ENCODE measurements at regions not wholly inside any gene's neighbourhood (a gene's known extent, or its start where the extent isn't known, plus 50 kb on each side); places are given as distances from the start of the nearest gene placed in this dataset.

- ATAC-seq (no peak), DNase-seq (no peak)
- 85% methylated on average over 17 of the region's 17 CpGs for WGBS
- Histone ChIP-seq H3K27ac (ENCODE audit: low read length) (no peak overlapping the region), H3K27me3 (ENCODE audit: control insufficient read depth, insufficient read depth) (no peaks in the 10 kb centered on the region), H3K4me3 (ENCODE audit: low read length) (no peak overlapping the region), H3K9me3 (ENCODE audit: control insufficient read depth, low read length) (no peaks in the 10 kb centered on the region), H3K4me1 (ENCODE audit: control insufficient read depth, insufficient read depth, low read length) (peaks cover 6% of the 10 kb centered on the region)
- intact Hi-C loops (cut with DNase I), result loop anchor here in 1 of 4 donors (10.0 kb wide), 1 partner anchor 173 kb away; no protein-coding TSS in a partner anchor
Observed at GRCh38 chr3:193791041-193792032, 198.3 kb downstream of the OPA1 start.

GRCh38 chr3:193793123-193793522 is 200.1 kb downstream of the OPA1 start:
- H3K4me3 ChIP-seq (ENCODE audit: low read length), result no peak overlapping the region
- intact Hi-C loops (cut with DNase I), result loop anchor here in 1 of 4 donors (10.0 kb wide), 1 partner anchor 172 kb away; no protein-coding TSS in a partner anchor
- ATAC-seq, result no peak
- WGBS, result 87% methylated on average over 7 of the region's 7 CpGs
- H3K4me1 ChIP-seq (ENCODE audit: control insufficient read depth, insufficient read depth, low read length), result peaks cover 6% of the 10 kb centered on the region
- no peaks in the 10 kb centered on the region for H3K9me3 ChIP-seq (ENCODE audit: control insufficient read depth, low read length)
- no peak for DNase-seq
- no peaks in the 10 kb centered on the region for H3K27me3 ChIP-seq (ENCODE audit: control insufficient read depth, insufficient read depth)
- no peak overlapping the region for H3K27ac ChIP-seq (ENCODE audit: low read length)

GRCh38 chr3:193794002-193794881 is 201.2 kb downstream of the OPA1 start:
- 38% methylated on average over 11 of the region's 11 CpGs for WGBS
- Histone ChIP-seq H3K4me1 (ENCODE audit: control insufficient read depth, insufficient read depth, low read length) (peaks cover 3% of the 10 kb centered on the region), H3K27me3 (ENCODE audit: control insufficient read depth, insufficient read depth) (no peaks in the 10 kb centered on the region), H3K27ac (ENCODE audit: low read length) (no peak overlapping the region), H3K9me3 (ENCODE audit: control insufficient read depth, low read length) (no peaks in the 10 kb centered on the region), H3K4me3 (ENCODE audit: low read length) (no peak overlapping the region)
- peak in 2 of 3 donors; percentile 37 to 68 for DNase-seq
- intact Hi-C loops (cut with DNase I), result loop anchor here in 1 of 4 donors (10.0 kb wide), 1 partner anchor 171 kb away; no protein-coding TSS in a partner anchor
- peak; percentile 70 to 84 for ATAC-seq

- no peak for ATAC-seq
- intact Hi-C loops (cut with DNase I), result loop anchor here in 1 of 4 donors (10.0 kb wide), 1 partner anchor 170 kb away; no protein-coding TSS in a partner anchor
- WGBS, result 81% methylated on average over 12 of the region's 12 CpGs
- Histone ChIP-seq H3K27ac (ENCODE audit: low read length) (no peak overlapping the region), H3K4me3 (ENCODE audit: low read length) (no peak overlapping the region), H3K27me3 (ENCODE audit: control insufficient read depth, insufficient read depth) (no peaks in the 10 kb centered on the region), H3K4me1 (ENCODE audit: control insufficient read depth, insufficient read depth, low read length) (peaks cover 3% of the 10 kb centered on the region), H3K9me3 (ENCODE audit: control insufficient read depth, low read length) (no peaks in the 10 kb centered on the region)
- DNase-seq, result no peak
Observed at GRCh38 chr3:193795062-193795690, 202.2 kb downstream of the OPA1 start.

- no peak overlapping the region for H3K27ac ChIP-seq (ENCODE audit: low read length)
- ATAC-seq, result no peak
- WGBS, result 97% methylated on average over 10 of the region's 10 CpGs
- no peak overlapping the region for H3K4me3 ChIP-seq (ENCODE audit: low read length)
- no peaks in the 10 kb centered on the region for H3K27me3 ChIP-seq (ENCODE audit: control insufficient read depth, insufficient read depth)
- H3K9me3 ChIP-seq (ENCODE audit: control insufficient read depth, low read length), result no peaks in the 10 kb centered on the region
- peaks cover 3% of the 10 kb centered on the region for H3K4me1 ChIP-seq (ENCODE audit: control insufficient read depth, insufficient read depth, low read length)
- no peak for DNase-seq
- intact Hi-C loops (cut with DNase I), result loop anchor here in 1 of 4 donors (10.0 kb wide), 1 partner anchor 169 kb away; no protein-coding TSS in a partner anchor
Observed at GRCh38 chr3:193796089-193796488, 203.1 kb downstream of the OPA1 start.

- no peak for DNase-seq
- no peak for ATAC-seq
- Histone ChIP-seq H3K4me3 (ENCODE audit: low read length) (no peak overlapping the region), H3K9me3 (ENCODE audit: control insufficient read depth, low read length) (no peaks in the 10 kb centered on the region), H3K27me3 (ENCODE audit: control insufficient read depth, insufficient read depth) (no peaks in the 10 kb centered on the region), H3K27ac (ENCODE audit: low read length) (no peak overlapping the region), H3K4me1 (ENCODE audit: control insufficient read depth, insufficient read depth, low read length) (peaks cover 3% of the 10 kb centered on the region)
- 82% methylated on average over 5 of the region's 5 CpGs for WGBS
- intact Hi-C loops (cut with DNase I), result loop anchor here in 1 of 4 donors (10.0 kb wide), 1 partner anchor 167 kb away; no protein-coding TSS in a partner anchor
Observed at GRCh38 chr3:193797566-193797965, 204.6 kb downstream of the OPA1 start.

DNA sequence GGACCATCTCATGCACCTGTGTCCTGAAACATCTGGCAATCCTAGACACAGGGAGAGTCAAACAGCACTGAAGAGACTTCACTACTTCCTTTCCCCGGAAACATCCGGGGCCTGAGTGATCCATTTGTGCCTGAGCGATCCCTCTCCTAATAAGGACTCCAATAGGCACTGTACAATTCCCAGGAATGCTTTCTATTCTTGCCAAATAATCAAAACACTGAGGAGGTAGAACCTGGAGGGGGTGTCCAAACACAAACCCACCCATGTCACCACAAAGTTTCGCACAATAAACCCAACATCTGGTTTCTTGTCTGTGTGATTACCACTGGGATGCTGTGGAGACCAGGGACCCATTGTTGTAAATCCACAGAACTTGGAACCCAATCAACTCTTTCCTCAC is 205.0 kb downstream of the OPA1 start:
- DNase-seq (no peak), ATAC-seq (no peak)
- H3K4me3 ChIP-seq (ENCODE audit: low read length), result no peak overlapping the region
- H3K9me3 ChIP-seq (ENCODE audit: control insufficient read depth, low read length), result no peaks in the 10 kb centered on the region
- H3K27ac ChIP-seq (ENCODE audit: low read length), result no peak overlapping the region
- H3K27me3 ChIP-seq (ENCODE audit: control insufficient read depth, insufficient read depth), result no peaks in the 10 kb centered on the region
- 72% methylated on average over 4 of the region's 4 CpGs for WGBS
- H3K4me1 ChIP-seq (ENCODE audit: control insufficient read depth, insufficient read depth, low read length), result peaks cover 3% of the 10 kb centered on the region
- intact Hi-C loops (cut with DNase I), result loop anchor here in 1 of 4 donors (10.0 kb wide), 1 partner anchor 167 kb away; no protein-coding TSS in a partner anchor

GRCh38 chr3:193800138-193801043 is 207.4 kb downstream of the OPA1 start:
- 73% methylated on average over 12 of the region's 12 CpGs for WGBS
- no peaks in the 10 kb centered on the region for H3K4me1 ChIP-seq (ENCODE audit: control insufficient read depth, insufficient read depth, low read length)
- intact Hi-C loops (cut with DNase I), result no loop called here
- no peak overlapping the region for H3K4me3 ChIP-seq (ENCODE audit: low read length)
- no peaks in the 10 kb centered on the region for H3K27me3 ChIP-seq (ENCODE audit: control insufficient read depth, insufficient read depth)
- DNase-seq (no peak), ATAC-seq (no peak)
- no peaks in the 10 kb centered on the region for H3K9me3 ChIP-seq (ENCODE audit: control insufficient read depth, low read length)
- H3K27ac ChIP-seq (ENCODE audit: low read length), result no peak overlapping the region

GRCh38 chr3:193801097-193801496 is 208.1 kb downstream of the OPA1 start:
- H3K4me1 ChIP-seq (ENCODE audit: control insufficient read depth, insufficient read depth, low read length), result no peaks in the 10 kb centered on the region
- H3K9me3 ChIP-seq (ENCODE audit: control insufficient read depth, low read length), result no peaks in the 10 kb centered on the region
- H3K27ac ChIP-seq (ENCODE audit: low read length), result no peak overlapping the region
- no peak overlapping the region for H3K4me3 ChIP-seq (ENCODE audit: low read length)
- H3K27me3 ChIP-seq (ENCODE audit: control insufficient read depth, insufficient read depth), result no peaks in the 10 kb centered on the region
- DNase-seq (no peak), ATAC-seq (no peak)
- intact Hi-C loops (cut with DNase I), result no loop called here

DNA sequence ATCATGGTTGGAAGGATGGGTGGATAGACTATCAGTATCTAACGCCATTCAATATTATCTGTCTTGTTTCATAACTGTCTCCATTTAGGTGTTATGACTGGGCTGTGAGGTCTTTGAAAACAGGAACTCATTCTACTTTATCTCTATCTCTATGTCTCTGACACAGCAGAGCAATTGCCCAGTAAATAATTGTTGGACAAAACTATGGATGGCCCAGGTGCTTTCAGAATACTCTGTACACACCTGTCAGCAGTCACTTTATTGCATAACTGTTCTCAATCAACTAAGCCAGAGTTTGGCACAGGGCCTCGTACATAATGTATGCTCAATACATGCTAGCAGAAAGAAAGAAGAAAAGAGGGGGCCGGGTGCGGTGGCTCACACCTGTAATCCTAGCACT is 210.3 kb downstream of the OPA1 start:
- no peak for ATAC-seq
- no peak overlapping the region for H3K4me3 ChIP-seq (ENCODE audit: low read length)
- DNase-seq, result no peak
- H3K9me3 ChIP-seq (ENCODE audit: control insufficient read depth, low read length), result no peaks in the 10 kb centered on the region
- no peaks in the 10 kb centered on the region for H3K4me1 ChIP-seq (ENCODE audit: control insufficient read depth, insufficient read depth, low read length)
- intact Hi-C loops (cut with DNase I), result no loop called here
- no peaks in the 10 kb centered on the region for H3K27me3 ChIP-seq (ENCODE audit: control insufficient read depth, insufficient read depth)
- WGBS, result 86% methylated on average over 4 of the region's 4 CpGs
- no peak overlapping the region for H3K27ac ChIP-seq (ENCODE audit: low read length)
